Activated CD4-positive, alpha-beta T cell treated with anti-CD3 and anti-CD28 coated beads, Interleukin-2, amount 50 U/mL, for 48 hours (primary cell): ENCODE measurements at regions not wholly inside any gene's neighbourhood (a gene's known extent, or its start where the extent isn't known, plus 50 kb on each side); places are given as distances from the start of the nearest gene placed in this dataset.

Experiments used
- DNase-seq, 2 experiments: peaks; one replicate each; pipeline ENCODE4 v3.0.0-alpha.2; 2020

GRCh38 chr18:75790111-75790510 is 362.6 kb upstream of the SMIM21 start:
- DNase-seq, result no peak

- no peak for DNase-seq
Measured at GRCh38 chr18:75785834-75786233, 358.3 kb upstream of the SMIM21 start.

- DNase-seq, result no peak
Measured at GRCh38 chr18:75785206-75785605, 357.7 kb upstream of the SMIM21 start.

- DNase-seq, result no peak
Measured at GRCh38 chr18:75784390-75784789, 356.9 kb upstream of the SMIM21 start.

- DNase-seq, result no peak
Measured at GRCh38 chr18:75783566-75784281, 356.2 kb upstream of the SMIM21 start.

GRCh38 chr18:75782826-75783225 is 355.3 kb upstream of the SMIM21 start:
- DNase-seq, result no peak

- DNase-seq, result no peak
Measured at GRCh38 chr18:75782204-75782603, 354.7 kb upstream of the SMIM21 start.

GRCh38 chr18:75779910-75780309 is 352.4 kb upstream of the SMIM21 start:
- no peak for DNase-seq

GRCh38 chr18:75779450-75779849 is 351.9 kb upstream of the SMIM21 start:
- DNase-seq, result no peak

- no peak for DNase-seq
Measured at GRCh38 chr18:75777630-75778029, 350.1 kb upstream of the SMIM21 start.

GRCh38 chr18:75775121-75775520 is 347.6 kb upstream of the SMIM21 start:
- no peak for DNase-seq

GRCh38 chr18:75773618-75774017 is 346.1 kb upstream of the SMIM21 start:
- DNase-seq, result no peak

GRCh38 chr18:75762758-75763157 is 335.3 kb upstream of the SMIM21 start:
- DNase-seq, result no peak

- no peak for DNase-seq
Measured at GRCh38 chr18:75760208-75760607, 332.7 kb upstream of the SMIM21 start.

- DNase-seq, result no peak
Measured at GRCh38 chr18:75757951-75758350, 330.4 kb upstream of the SMIM21 start.

- no peak for DNase-seq
Measured at GRCh38 chr18:75754433-75754832, 326.9 kb upstream of the SMIM21 start.

GRCh38 chr18:75753753-75754152 is 326.2 kb upstream of the SMIM21 start:
- DNase-seq, result no peak

- DNase-seq, result no peak
Measured at GRCh38 chr18:75752740-75753263, 325.3 kb upstream of the SMIM21 start.

GRCh38 chr18:75745147-75745546 is 317.6 kb upstream of the SMIM21 start:
- no peak for DNase-seq

GRCh38 chr18:75742516-75742915 is 315.0 kb upstream of the SMIM21 start:
- DNase-seq, result no peak

- DNase-seq, result no peak
Measured at GRCh38 chr18:75739682-75740081, 312.2 kb upstream of the SMIM21 start.

GRCh38 chr18:75735291-75735690 is 307.8 kb upstream of the SMIM21 start:
- DNase-seq, result no peak

- DNase-seq, result no peak
Measured at GRCh38 chr18:75730249-75730648, 302.7 kb upstream of the SMIM21 start.

GRCh38 chr18:75728621-75729020 is 301.1 kb upstream of the SMIM21 start:
- no peak for DNase-seq

GRCh38 chr18:75727456-75727855 is 300.0 kb upstream of the SMIM21 start:
- DNase-seq, result peak; percentile 43 to 44
